AG08396 (cell line): ENCODE measurements at regions not wholly inside any gene's neighbourhood (a gene's known extent, or its start where the extent isn't known, plus 50 kb on each side); places are given as distances from the start of the nearest gene placed in this dataset.

Experiments
- DNase-seq: peaks from one replicate; pipeline ENCODE4 v3.0.0; 2012; ENCODE audit warnings: low spot score, mixed read lengths

- DNase-seq, result no peak
These were observed 60.7 kb upstream of the NFKB1 start for GRCh38 chr4:102440498-102440897.

GRCh38 chr4:102441978-102442911 is 58.9 kb upstream of the NFKB1 start:
- no peak for DNase-seq

GRCh38 chr4:102444752-102445151 is 56.4 kb upstream of the NFKB1 start:
- DNase-seq, result no peak

- DNase-seq, result no peak
These were observed 55.9 kb upstream of the NFKB1 start for GRCh38 chr4:102445213-102445612.

DNA sequence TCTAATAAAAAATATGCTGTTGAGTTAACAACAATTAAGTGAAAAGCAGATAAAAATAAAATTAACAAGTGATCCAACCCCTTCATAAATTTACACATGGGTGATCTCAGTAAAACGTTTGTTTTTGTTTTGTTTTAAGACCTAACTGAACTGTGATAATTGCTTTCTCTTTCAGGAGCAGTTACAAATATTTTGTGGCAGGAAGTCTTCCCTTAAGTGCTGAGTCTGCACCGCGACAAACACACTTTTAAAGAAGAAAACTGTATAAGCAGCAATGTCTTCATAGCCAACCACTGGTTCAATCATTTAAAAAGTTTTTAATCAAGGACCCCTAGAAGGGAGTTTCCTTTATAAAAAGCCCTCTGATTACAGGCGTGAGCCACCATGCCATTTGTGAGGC is 53.7 kb upstream of the NFKB1 start:
- no peak for DNase-seq

GRCh38 chr4:102449751-102450352 is 51.3 kb upstream of the NFKB1 start:
- peak; percentile 25 for DNase-seq

- no peak for DNase-seq
These were observed 49.9 kb upstream of the NFKB1 start for GRCh38 chr4:102451266-102451665.
